ENCODE measurements at regions not wholly inside any gene's neighbourhood (a gene's known extent, or its start where the extent isn't known, plus 50 kb on each side); places are given as distances from the start of the nearest gene placed in this dataset.

- DNase-seq: no peak
- ATAC-seq: no peak
- intact Hi-C loops (cut with DNase I): no loop called here
- 70 to 80% methylated on average over 2 of the region's 2 CpGs for WGBS, 2 donors
- H3K4me1 ChIP-seq: no peaks in the 10 kb centered on the region
- H3K27me3 ChIP-seq: peaks cover 0 to 11% (median 0%) of the 10 kb centered on the region in 7 donors
- no peak overlapping the region for H3K27ac ChIP-seq
- TF ChIP-seq CTCF (IDR thresholded peaks at IDR 0.05): no peak
- no peak overlapping the region for H3K4me3 ChIP-seq
- no peaks in the 10 kb centered on the region for H3K36me3 ChIP-seq
- no peaks in the 10 kb centered on the region for H3K9me3 ChIP-seq
These were observed 222.4 kb upstream of the UBL3 start for GRCh38 chr13:30072818-30073186.

- peaks cover 0 to 11% (median 0%) of the 10 kb centered on the region in 7 donors for H3K27me3 ChIP-seq
- no peaks in the 10 kb centered on the region for H3K9me3 ChIP-seq
- no peak overlapping the region for H3K4me3 ChIP-seq
- H3K27ac ChIP-seq: no peak overlapping the region
- H3K36me3 ChIP-seq: no peaks in the 10 kb centered on the region
- no peak for TF ChIP-seq CTCF (IDR thresholded peaks at IDR 0.05)
- DNase-seq (no peak), ATAC-seq (no peak)
- intact Hi-C loops (cut with DNase I): no loop called here
- WGBS, 2 donors: 80 to 82% methylated on average over 10 of the region's 10 CpGs
- no peaks in the 10 kb centered on the region for H3K4me1 ChIP-seq
These were observed 221.8 kb upstream of the UBL3 start for GRCh38 chr13:30071969-30072817.

GRCh38 chr13:30065181-30065580, 214.8 kb upstream of the UBL3 start:
- intact Hi-C loops (cut with DNase I): no loop called here
- Histone ChIP-seq H3K4me3 (no peak overlapping the region), H3K27ac (no peak overlapping the region), H3K4me1 (no peaks in the 10 kb centered on the region), H3K27me3 (peaks cover 0 to 22% (median 0%) of the 10 kb centered on the region in 7 donors), H3K9me3 (no peaks in the 10 kb centered on the region), H3K36me3 (no peaks in the 10 kb centered on the region)
- 87 to 90% methylated on average over 4 of the region's 4 CpGs for WGBS, 2 donors
- DNase-seq (no peak), ATAC-seq (no peak)
- TF ChIP-seq CTCF (IDR thresholded peaks at IDR 0.05): no peak

GRCh38 chr13:30063892-30064291, 213.5 kb upstream of the UBL3 start:
- Histone ChIP-seq H3K27ac (no peak overlapping the region), H3K27me3 (peaks cover 0 to 18% (median 0%) of the 10 kb centered on the region in 7 donors), H3K9me3 (peaks cover 0 to 5% (median 0%) of the 10 kb centered on the region in 11 donors), H3K36me3 (no peaks in the 10 kb centered on the region), H3K4me3 (no peak overlapping the region), H3K4me1 (no peaks in the 10 kb centered on the region)
- no peak for TF ChIP-seq CTCF (IDR thresholded peaks at IDR 0.05)
- 53 to 75% methylated on average over 3 of the region's 3 CpGs for WGBS, 2 donors
- no peak for DNase-seq
- intact Hi-C loops (cut with DNase I): no loop called here
- no peak for ATAC-seq
